ENCODE measurements at regions not wholly inside any gene's neighbourhood (a gene's known extent, or its start where the extent isn't known, plus 50 kb on each side); places are given as distances from the start of the nearest gene placed in this dataset.

GRCh38 chr6:55925292-55925691 lies 49.9 kb upstream of the BMP5 start:
- peaks cover 19 to 31% (median 19%) of the 10 kb centered on the region in 3 donors for H3K9me3 Mint-ChIP-seq
- Histone ChIP-seq H3K9me3 (no peaks in the 10 kb centered on the region), H3K4me3 (ENCODE audit: control insufficient read depth in 1 of 2, extremely low read depth in 1 of 2, low read length in 1 of 2) (no peak overlapping the region), H3K27ac (ENCODE audit: low read length) (no peak overlapping the region), H3K4me1 (ENCODE audit: control insufficient read depth in 1 of 2, extremely low read depth in 1 of 2, insufficient read depth in 2 of 2, low read length in 2 of 2) (no peaks in the 10 kb centered on the region), H3K27me3 (replicated peaks in 1 of 2; ENCODE audit: control insufficient read depth in 2 of 2, extremely low read depth in 1 of 2, insufficient read depth in 2 of 2, low read length in 1 of 2) (no peaks in the 10 kb centered on the region), H3K36me3 (ENCODE audit: control insufficient read depth in 2 of 2, extremely low read depth in 1 of 2, insufficient read depth in 1 of 2, low read length in 1 of 2) (no peaks in the 10 kb centered on the region)
- ATAC-seq (replicated peaks in 1 of 4) (no peak), DNase-seq (no peak)
- POLR2A ChIA-PET = no interaction called here
- no CpG with 5 or more reads among the region's 1 CpG for WGBS (ENCODE audit: insufficient coverage)
- no peaks in the 10 kb centered on the region for H3K4me1 Mint-ChIP-seq
- CTCF ChIA-PET = no interaction called here
- H3K27ac Mint-ChIP-seq = no peak overlapping the region
- H3K4me3 Mint-ChIP-seq = no peak overlapping the region
- H3K36me3 Mint-ChIP-seq = no peaks in the 10 kb centered on the region
- H3K27me3 Mint-ChIP-seq = no peaks in the 10 kb centered on the region

Data from T-cell (primary cell).